GM10248 (cell line): ENCODE measurements at regions not wholly inside any gene's neighbourhood (a gene's known extent, or its start where the extent isn't known, plus 50 kb on each side); places are given as distances from the start of the nearest gene placed in this dataset.

Source experiments
- CTCF ChIA-PET: fragments of 300-600 bp; sonication (Branson Sonifier 250); formaldehyde crosslinking; extraction: SDS; loops from one replicate; lab custom pipeline; 2021; ENCODE audit warnings: antibody characterized with exemption; lab: Yijun Ruan, JAX
- POLR2A ChIA-PET: fragments of 350-650 bp; sonication (Branson Sonifier 250); formaldehyde crosslinking; extraction: SDS; loops from one replicate; lab custom pipeline; 2020; ENCODE audit warnings: antibody characterized with exemption; lab: Yijun Ruan, JAX
- DNase-seq: peaks from one replicate; pipeline ENCODE4 v3.0.0; 2012; ENCODE audit errors: extremely low spot score
- TF ChIP-seq, protein P1 (sequence below): IDR thresholded peaks from 2 replicates; pipeline ENCODE4 v1.5.1; 2012; ENCODE audit warnings: mild to moderate bottlenecking, low read depth; ENCODE audit errors: extremely low read depth, missing control alignments, control extremely low read depth

DNA sequence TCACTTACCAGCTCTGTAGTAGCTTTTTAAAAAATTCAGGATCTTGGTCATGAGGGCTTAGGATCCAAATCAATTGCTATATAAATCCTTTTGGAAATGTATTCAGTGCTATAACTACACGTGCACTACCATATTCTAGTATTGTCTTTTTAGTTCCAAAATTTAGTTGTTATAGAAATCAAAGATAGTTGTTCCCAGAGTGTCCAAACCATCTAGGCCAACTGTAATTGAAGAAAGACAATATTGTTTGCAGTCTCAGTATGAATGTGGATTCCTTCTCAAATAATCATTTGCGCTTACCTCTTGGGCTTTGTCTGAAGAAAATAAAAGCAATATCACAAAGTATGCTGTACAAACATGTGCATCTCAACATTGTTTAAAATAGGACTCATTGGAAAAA is 184.1 kb upstream of the EDNRB start:
- TF ChIP-seq, protein P1, sequence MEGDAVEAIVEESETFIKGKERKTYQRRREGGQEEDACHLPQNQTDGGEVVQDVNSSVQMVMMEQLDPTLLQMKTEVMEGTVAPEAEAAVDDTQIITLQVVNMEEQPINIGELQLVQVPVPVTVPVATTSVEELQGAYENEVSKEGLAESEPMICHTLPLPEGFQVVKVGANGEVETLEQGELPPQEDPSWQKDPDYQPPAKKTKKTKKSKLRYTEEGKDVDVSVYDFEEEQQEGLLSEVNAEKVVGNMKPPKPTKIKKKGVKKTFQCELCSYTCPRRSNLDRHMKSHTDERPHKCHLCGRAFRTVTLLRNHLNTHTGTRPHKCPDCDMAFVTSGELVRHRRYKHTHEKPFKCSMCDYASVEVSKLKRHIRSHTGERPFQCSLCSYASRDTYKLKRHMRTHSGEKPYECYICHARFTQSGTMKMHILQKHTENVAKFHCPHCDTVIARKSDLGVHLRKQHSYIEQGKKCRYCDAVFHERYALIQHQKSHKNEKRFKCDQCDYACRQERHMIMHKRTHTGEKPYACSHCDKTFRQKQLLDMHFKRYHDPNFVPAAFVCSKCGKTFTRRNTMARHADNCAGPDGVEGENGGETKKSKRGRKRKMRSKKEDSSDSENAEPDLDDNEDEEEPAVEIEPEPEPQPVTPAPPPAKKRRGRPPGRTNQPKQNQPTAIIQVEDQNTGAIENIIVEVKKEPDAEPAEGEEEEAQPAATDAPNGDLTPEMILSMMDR, result no peak
- ChIA-PET POLR2A (no interaction called here), CTCF (interaction anchor here (1.4 kb wide), 1 partner anchor 19 kb away, joined by 3 read pairs; no protein-coding TSS in a partner anchor)
- DNase-seq, result no peak

- TF ChIP-seq, protein P1, result no peak
- peak; percentile 8 for DNase-seq
- CTCF ChIA-PET, result interaction anchor here (0.7 to 1.4 kb wide), 2 partner anchors 19 to 117 kb away, joined by 3 read pairs; no protein-coding TSS in a partner anchor
- POLR2A ChIA-PET, result no interaction called here
Observed at GRCh38 chr13:78102121-78102677, 183.6 kb upstream of the EDNRB start.

DNA sequence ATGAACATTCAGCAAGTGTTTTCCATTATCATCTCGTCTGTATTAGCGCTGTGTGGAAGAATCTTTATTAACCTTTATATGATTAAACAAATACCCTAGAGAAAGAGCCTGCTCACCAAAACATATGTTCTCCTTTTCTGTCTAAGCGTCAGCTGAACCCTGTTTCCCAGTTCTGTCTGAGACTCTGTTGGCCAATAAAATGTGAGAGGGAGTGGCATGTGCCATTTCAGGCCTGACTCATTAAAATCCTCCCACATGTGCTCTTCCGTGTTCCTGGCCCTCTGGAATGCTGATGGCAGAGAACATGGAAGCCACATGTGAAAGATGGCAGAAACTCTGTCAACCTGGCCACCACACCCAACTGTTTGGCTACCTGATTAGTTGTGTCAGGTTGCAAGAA is 181.9 kb upstream of the EDNRB start:
- ChIA-PET CTCF (no interaction called here), POLR2A (no interaction called here)

DNA sequence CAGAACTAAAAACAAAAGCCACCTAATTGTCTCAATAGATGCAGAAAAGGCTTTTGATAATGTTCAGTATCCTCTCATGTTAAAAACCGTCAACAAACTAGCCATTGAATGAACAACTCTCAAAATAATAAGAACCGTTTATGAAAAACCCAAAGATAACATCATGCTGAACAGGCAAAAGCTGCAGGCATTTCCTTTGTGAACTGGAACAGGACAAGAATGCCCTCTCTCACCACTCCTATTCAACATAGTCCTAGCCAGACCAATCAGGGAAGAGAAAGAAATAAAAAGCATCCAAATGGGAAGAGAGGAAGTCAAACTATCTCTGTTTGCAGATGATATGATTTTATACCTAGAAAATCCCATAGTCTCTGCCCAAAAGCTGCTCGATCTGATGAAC is 179.6 kb upstream of the EDNRB start:
- TF ChIP-seq, protein P1, result no peak
- POLR2A ChIA-PET, result no interaction called here
- CTCF ChIA-PET, result interaction anchor here (1.5 kb wide), 1 partner anchor 23 kb away, joined by 6 read pairs; no protein-coding TSS in a partner anchor
- no peak for DNase-seq

More for the DNA sequence above, 181.9 kb upstream of the EDNRB start:
- DNase-seq, result no peak
- TF ChIP-seq, protein P1, result no peak

DNA sequence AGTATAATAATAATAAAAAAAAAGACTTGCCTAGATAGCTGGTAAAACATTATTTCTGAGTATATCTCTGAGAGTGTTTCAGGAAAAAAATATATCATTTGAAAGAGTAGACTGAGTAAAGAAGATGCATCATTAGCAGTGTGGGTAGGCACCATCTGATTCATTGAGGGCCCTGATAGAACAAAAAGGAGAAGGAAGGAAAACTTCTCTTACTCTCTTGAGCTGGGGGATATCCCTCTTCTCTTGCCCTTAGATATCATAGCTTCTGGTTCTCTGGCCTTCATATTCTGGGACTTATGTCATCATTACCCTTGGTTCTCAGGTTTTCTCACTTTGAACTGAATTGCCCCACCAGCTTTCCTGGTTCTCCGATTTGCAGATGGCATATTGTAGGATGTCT is 177.6 kb upstream of the EDNRB start:
- no peak for DNase-seq
- CTCF ChIA-PET, result no interaction called here
- POLR2A ChIA-PET, result no interaction called here
- TF ChIP-seq, protein P1, result no peak

DNA sequence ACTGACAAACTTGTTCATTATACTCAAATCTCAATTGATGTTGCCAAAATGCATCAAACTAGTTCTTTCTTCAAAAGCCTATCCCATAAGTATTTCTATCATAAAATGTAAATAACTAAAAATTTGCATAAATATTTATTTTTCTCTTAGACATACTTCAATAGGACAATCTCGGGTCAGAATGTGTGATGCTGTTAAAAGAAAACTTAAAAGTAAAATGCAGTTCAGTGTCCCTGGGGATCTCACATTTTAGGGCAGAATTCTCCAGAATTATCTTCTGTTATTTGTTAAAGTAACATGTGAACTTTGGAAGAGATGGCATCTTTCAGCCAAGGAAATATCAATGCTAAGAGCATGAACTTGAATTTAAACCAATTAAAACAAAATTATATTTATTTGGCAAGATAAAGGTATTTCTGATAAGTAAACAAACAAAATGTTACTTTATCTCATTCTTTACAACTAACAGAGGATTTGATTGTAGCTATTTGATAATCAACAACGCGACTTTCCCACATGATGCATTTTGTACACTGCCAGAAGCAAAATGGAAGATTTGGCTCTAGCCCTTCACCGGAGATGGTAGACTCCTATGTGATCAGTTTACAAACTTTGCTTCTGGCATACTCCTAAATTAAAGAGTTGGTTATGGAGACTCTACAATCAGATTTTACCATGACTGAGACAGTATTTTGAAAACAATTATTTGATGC is 169.5 kb upstream of the EDNRB start:
- POLR2A ChIA-PET, result no interaction called here
- TF ChIP-seq, protein P1, result no peak
- CTCF ChIA-PET, result no interaction called here
- no peak for DNase-seq
